Endodermal cell (in vitro differentiated cells): ENCODE measurements at regions not wholly inside any gene's neighbourhood (a gene's known extent, or its start where the extent isn't known, plus 50 kb on each side); places are given as distances from the start of the nearest gene placed in this dataset.

ENCODE experiments used
- DNase-seq: peaks from one replicate; pipeline ENCODE4 v3.0.0-alpha.2; 2017
- H3K27ac ChIP-seq: 2 replicates; pipeline ENCODE4 v1.5.1; 2013; ENCODE audit warnings: mild to moderate bottlenecking, low read depth, low read length, moderate library complexity
- H3K27me3 ChIP-seq: 2 replicates; pipeline ENCODE4 v1.6.1; 2013; ENCODE audit warnings: mild to moderate bottlenecking, low read length, moderate library complexity; ENCODE audit not compliant: insufficient read depth, control insufficient read depth, poor library complexity, severe bottlenecking
- H3K36me3 ChIP-seq: 2 replicates; pipeline ENCODE4 v1.7.0; 2013; ENCODE audit warnings: mild to moderate bottlenecking, low read length, moderate library complexity; ENCODE audit not compliant: control insufficient read depth, insufficient read depth
- H3K4me1 ChIP-seq: one replicate; pipeline ENCODE4 v1.7.0; 2013; ENCODE audit warnings: low read length; ENCODE audit not compliant: control insufficient read depth, insufficient read depth
- H3K4me3 ChIP-seq: 2 replicates; pipeline ENCODE4 v1.5.1; 2013; ENCODE audit warnings: mild to moderate bottlenecking, low read length, moderate library complexity
- H3K9ac ChIP-seq: 2 replicates; pipeline ENCODE4 v1.6.1; 2013; ENCODE audit warnings: mild to moderate bottlenecking, low read length, moderate library complexity; ENCODE audit not compliant: poor library complexity, severe bottlenecking; ENCODE audit errors: extremely low read depth
- H3K9me3 ChIP-seq: 2 replicates; pipeline ENCODE4 v1.6.1; 2013; ENCODE audit warnings: mild to moderate bottlenecking, low read length, moderate library complexity; ENCODE audit not compliant: control insufficient read depth
- H3K27ac Mint-ChIP-seq: 2 replicates; pipeline ENCODE4 v1.8.0; 2020; ENCODE audit warnings: mixed read lengths
- H3K27me3 Mint-ChIP-seq: 2 replicates; pipeline ENCODE4 v1.8.0; 2021; ENCODE audit warnings: mild to moderate bottlenecking, mixed read lengths; ENCODE audit not compliant: insufficient read depth
- H3K36me3 Mint-ChIP-seq: 2 replicates; pipeline ENCODE4 v1.8.0; 2020; ENCODE audit warnings: low read depth, mixed read lengths
- H3K4me1 Mint-ChIP-seq: 2 replicates; pipeline ENCODE4 v1.8.0; 2020; ENCODE audit warnings: mixed read lengths
- H3K4me3 Mint-ChIP-seq: 2 replicates; pipeline ENCODE4 v1.8.0; 2020; ENCODE audit warnings: mild to moderate bottlenecking, moderate library complexity, mixed read lengths
- H3K9me3 Mint-ChIP-seq: 2 replicates; pipeline ENCODE4 v1.8.0; 2020; ENCODE audit warnings: mild to moderate bottlenecking, mixed read lengths
- CTCF ChIP-seq: fragments of 200-600 bp; sonication (generic); conservative IDR thresholded peaks from 2 replicates; pipeline ENCODE4 v1.5.0; 2021; ENCODE audit warnings: antibody characterized with exemption, mild to moderate bottlenecking
- WGBS, 2 experiments: methylation state at CpG; one replicate each; pipeline versions ENCODE4 v1.1.5 to v1.1.7; 2013; ENCODE audit warnings: missing lambda C conversion rate in 2 of 2, mixed read lengths in 1 of 2; ENCODE audit not compliant: insufficient coverage in 1 of 2, insufficient read length in 1 of 2; 5-methylcytosine and 5-hydroxymethylcytosine counted together

GRCh38 chr4:152269448-152270191, 266.3 kb downstream of the FBXW7 start:
- H3K9me3 Mint-ChIP-seq, result no peaks in the 10 kb centered on the region

GRCh38 chr4:152267811-152268210, 268.1 kb downstream of the FBXW7 start:
- H3K9me3 Mint-ChIP-seq, result no peaks in the 10 kb centered on the region
- no peak for TF ChIP-seq CTCF
- H3K27me3 Mint-ChIP-seq, result no peaks in the 10 kb centered on the region
- no peak overlapping the region for H3K27ac Mint-ChIP-seq
- WGBS, 2 experiments, result 91 to 100% methylated on average over 3 of the region's 3 CpGs
- Histone ChIP-seq H3K9me3 (no peaks in the 10 kb centered on the region), H3K36me3 (no peaks in the 10 kb centered on the region), H3K4me1 (no peaks in the 10 kb centered on the region), H3K27me3 (no peaks in the 10 kb centered on the region), H3K4me3 (no peak overlapping the region), H3K27ac (no peak overlapping the region), H3K9ac (no peak overlapping the region)
- H3K4me1 Mint-ChIP-seq, result no peaks in the 10 kb centered on the region
- no peak overlapping the region for H3K4me3 Mint-ChIP-seq
- DNase-seq, result no peak
- no peaks in the 10 kb centered on the region for H3K36me3 Mint-ChIP-seq

More at GRCh38 chr4:152269448-152270191, 266.3 kb downstream of the FBXW7 start:
- no peak overlapping the region for H3K4me3 ChIP-seq
- H3K27me3 ChIP-seq, result no peaks in the 10 kb centered on the region
- H3K4me1 Mint-ChIP-seq, result no peaks in the 10 kb centered on the region
- DNase-seq, result no peak
- no peaks in the 10 kb centered on the region for H3K4me1 ChIP-seq
- H3K27me3 Mint-ChIP-seq, result no peaks in the 10 kb centered on the region
- no peak overlapping the region for H3K27ac Mint-ChIP-seq
- H3K9me3 ChIP-seq, result no peaks in the 10 kb centered on the region
- no peak overlapping the region for H3K9ac ChIP-seq
- H3K27ac ChIP-seq, result no peak overlapping the region
- H3K36me3 Mint-ChIP-seq, result no peaks in the 10 kb centered on the region
- WGBS, 2 experiments, result 92 to 93% methylated on average over 1 to 9 of the region's 9 CpGs
- TF ChIP-seq CTCF, result no peak
- H3K4me3 Mint-ChIP-seq, result no peak overlapping the region
- H3K36me3 ChIP-seq, result no peaks in the 10 kb centered on the region

GRCh38 chr4:152266831-152267480, 268.9 kb downstream of the FBXW7 start:
- no peaks in the 10 kb centered on the region for H3K9me3 ChIP-seq
- Mint-ChIP-seq H3K4me3 (no peak overlapping the region), H3K27me3 (no peaks in the 10 kb centered on the region), H3K27ac (no peak overlapping the region), H3K4me1 (no peaks in the 10 kb centered on the region), H3K9me3 (no peaks in the 10 kb centered on the region), H3K36me3 (no peaks in the 10 kb centered on the region)
- TF ChIP-seq CTCF, result no peak
- no peak for DNase-seq
- H3K36me3 ChIP-seq, result no peaks in the 10 kb centered on the region
- H3K27me3 ChIP-seq, result no peaks in the 10 kb centered on the region
- 96 to 100% methylated on average over 2 to 3 of the region's 3 CpGs for WGBS, 2 experiments
- no peaks in the 10 kb centered on the region for H3K4me1 ChIP-seq
- no peak overlapping the region for H3K9ac ChIP-seq
- H3K27ac ChIP-seq, result no peak overlapping the region
- H3K4me3 ChIP-seq, result no peak overlapping the region
